SK-N-SH treated with all-trans-retinoic acid at 6 μM for 48 hours (cell line): ENCODE measurements at regions not wholly inside any gene's neighbourhood (a gene's known extent, or its start where the extent isn't known, plus 50 kb on each side); places are given as distances from the start of the nearest gene placed in this dataset.
A peak's percentile ranks its signal among the peaks of the same experiment; 100 is the strongest.

Source experiments
- ATAC-seq: fragments of 200-7000 bp; cut with Tn5 transposase; 3 replicates; pipeline ENCODE4 v1.9.1; 2020; ENCODE audit warnings: mild to moderate bottlenecking, moderate library complexity
- ARNTL ChIP-seq: fragments of 450-650 bp; formaldehyde crosslinking; IDR thresholded peaks from 2 replicates; pipeline ENCODE4 v1.5.0; 2020; ENCODE audit warnings: low read depth, mild to moderate bottlenecking, moderate library complexity, borderline replicate concordance
- BACH2 ChIP-seq: fragments of 250-450 bp; sonication (Bioruptor Pico); IDR thresholded peaks from 2 replicates; pipeline ENCODE4 v1.9.0; 2021; ENCODE audit warnings: mild to moderate bottlenecking, borderline replicate concordance
- CREB5 ChIP-seq: fragments of 250-450 bp; sonication (Bioruptor Pico); IDR thresholded peaks from 2 replicates; pipeline ENCODE4 v1.5.1; 2020; ENCODE audit warnings: low read depth, mild to moderate bottlenecking, moderate library complexity
- CSDC2 ChIP-seq: fragments of 250-450 bp; sonication (Bioruptor Pico); IDR thresholded peaks from 2 replicates; pipeline ENCODE4 v1.5.0; 2020; ENCODE audit warnings: mild to moderate bottlenecking, moderate library complexity
- CSRNP3 ChIP-seq: fragments of 250-450 bp; sonication (Bioruptor Pico); IDR thresholded peaks from 2 replicates; pipeline ENCODE4 v1.5.1; 2021; ENCODE audit warnings: mild to moderate bottlenecking, moderate library complexity
- ESRRG ChIP-seq: fragments of 250-450 bp; sonication (Bioruptor Pico); IDR thresholded peaks from 2 replicates; pipeline ENCODE4 v1.6.1; 2021; ENCODE audit warnings: mild to moderate bottlenecking
- ISL1 ChIP-seq: fragments of 250-450 bp; sonication (Bioruptor Pico); IDR thresholded peaks from 2 replicates; pipeline ENCODE4 v2.1.2; 2022; ENCODE audit warnings: mild to moderate bottlenecking, moderate library complexity
- OSR1 ChIP-seq: fragments of 250-450 bp; sonication (Bioruptor Pico); IDR thresholded peaks from 2 replicates; pipeline ENCODE4 v1.8.0; 2022; ENCODE audit warnings: moderate library complexity, mild to moderate bottlenecking, inconsistent platforms
- PATZ1 ChIP-seq: fragments of 250-450 bp; sonication (Bioruptor Pico); IDR thresholded peaks from 2 replicates; pipeline ENCODE4 v1.8.0; 2020; ENCODE audit warnings: mild to moderate bottlenecking, moderate library complexity, borderline replicate concordance
- POU6F1 ChIP-seq: fragments of 250-450 bp; sonication (Bioruptor Pico); IDR thresholded peaks from 2 replicates; pipeline ENCODE4 v1.8.0; 2021; ENCODE audit warnings: low read depth, mild to moderate bottlenecking, moderate library complexity, borderline replicate concordance
- PPARA ChIP-seq: fragments of 250-450 bp; sonication (Bioruptor Pico); IDR thresholded peaks from 2 replicates; pipeline ENCODE4 v1.5.0; 2020; ENCODE audit warnings: mild to moderate bottlenecking, borderline replicate concordance
- RARB ChIP-seq: fragments of 250-450 bp; sonication (Bioruptor Pico); IDR thresholded peaks from 2 replicates; pipeline ENCODE4 v1.8.0; 2021; ENCODE audit warnings: mild to moderate bottlenecking, moderate library complexity
- SNAI2 ChIP-seq: fragments of 250-450 bp; sonication (Bioruptor Pico); IDR thresholded peaks from 2 replicates; pipeline ENCODE4 v1.5.0; 2020; ENCODE audit warnings: mild to moderate bottlenecking, moderate library complexity
- TCF4 ChIP-seq: fragments of 250-450 bp; sonication (Bioruptor Pico); IDR thresholded peaks from 2 replicates; pipeline ENCODE4 v1.8.0; 2021; ENCODE audit warnings: mild to moderate bottlenecking, moderate library complexity, borderline replicate concordance
- TOX ChIP-seq: fragments of 250-450 bp; sonication (Bioruptor Pico); IDR thresholded peaks from 2 replicates; pipeline ENCODE4 v1.8.0; 2021; ENCODE audit warnings: mild to moderate bottlenecking, moderate library complexity, borderline replicate concordance
- ZFP3 ChIP-seq: fragments of 250-450 bp; sonication (Bioruptor Pico); IDR thresholded peaks from 2 replicates; pipeline ENCODE4 v1.5.0; 2020; ENCODE audit warnings: mild to moderate bottlenecking, moderate library complexity
- ZNF70 ChIP-seq: fragments of 450-650 bp; formaldehyde crosslinking; IDR thresholded peaks from 2 replicates; pipeline ENCODE4 v1.5.0; 2020; ENCODE audit warnings: mild to moderate bottlenecking, moderate library complexity
- ZNF8 ChIP-seq: fragments of 450-650 bp; formaldehyde crosslinking; IDR thresholded peaks from 2 replicates; pipeline ENCODE4 v1.5.0; 2020; ENCODE audit warnings: mild to moderate bottlenecking, moderate library complexity

- TF ChIP-seq CREB5 (CRISPR knock-in tag) (no peak), ZFP3 (CRISPR knock-in tag) (no peak)
Measured at GRCh38 chrX:45300638-45301037, 100.0 kb upstream of the DIPK2B start (continued).

GRCh38 chrX:45295259-45295986 lies 94.7 kb upstream of the DIPK2B start:
- TF ChIP-seq TOX (CRISPR knock-in tag) = no peak
- TF ChIP-seq ARNTL (CRISPR knock-in tag) = no peak
- TF ChIP-seq POU6F1 = no peak
- peak; percentile 84 for ATAC-seq

- TF ChIP-seq ESRRG (CRISPR knock-in tag) (no peak), POU6F1 (no peak), ZNF8 (no peak), SNAI2 (CRISPR knock-in tag) (no peak), CREB5 (CRISPR knock-in tag) (no peak), CSDC2 (no peak), PPARA (no peak), PATZ1 (CRISPR knock-in tag) (no peak), ISL1 (no peak), BACH2 (CRISPR knock-in tag) (no peak), RARB (CRISPR knock-in tag) (no peak), TOX (CRISPR knock-in tag) (no peak), ZFP3 (CRISPR knock-in tag) (no peak), CSRNP3 (CRISPR knock-in tag) (no peak)
- TF ChIP-seq, all 23 proteins: peak for 0
Measured at GRCh38 chrX:45274576-45274975, 73.9 kb upstream of the DIPK2B start.

GRCh38 chrX:45267007-45267406 lies 66.3 kb upstream of the DIPK2B start:
- no peak for ATAC-seq
- TF ChIP-seq OSR1 (CRISPR knock-in tag) = no peak

More at GRCh38 chrX:45274576-45274975, 73.9 kb upstream of the DIPK2B start:
- 0 out of 3 replicates have a peak, but pooled peaks have one; percentile 32 for ATAC-seq

GRCh38 chrX:45266456-45266855 lies 65.8 kb upstream of the DIPK2B start:
- ATAC-seq = no peak
- TF ChIP-seq ZNF8 (no peak), BACH2 (CRISPR knock-in tag) (no peak), RARB (CRISPR knock-in tag) (no peak), SNAI2 (CRISPR knock-in tag) (no peak), ZNF70 (CRISPR knock-in tag) (no peak), TCF4 (no peak), ISL1 (no peak)
- TF ChIP-seq, all 23 proteins: peak for 0
